ENCODE measurements at regions not wholly inside any gene's neighbourhood (a gene's known extent, or its start where the extent isn't known, plus 50 kb on each side); places are given as distances from the start of the nearest gene placed in this dataset.

DNA sequence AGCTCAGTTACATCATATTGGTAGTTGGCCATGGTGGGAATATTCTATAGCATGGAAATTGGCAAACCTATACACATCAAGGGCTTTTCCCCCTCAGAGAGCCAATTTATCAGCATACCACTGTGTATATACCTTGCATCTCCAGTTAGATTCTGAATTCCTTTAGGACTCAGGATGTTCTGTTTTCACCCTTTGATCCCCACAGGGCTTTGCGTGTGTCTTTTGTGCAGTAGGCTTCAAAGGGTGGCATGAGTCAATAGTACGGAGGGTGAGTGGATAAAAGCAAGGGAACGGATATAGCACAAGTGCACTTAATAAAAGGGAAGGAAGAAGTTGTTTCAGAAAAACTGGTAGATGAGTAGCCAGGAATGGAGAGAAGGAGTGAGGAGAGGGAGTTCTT, 99.2 kb upstream of the RGMA start:
- Mint-ChIP-seq H3K4me3 (no peak overlapping the region), H3K36me3 (no peaks in the 10 kb centered on the region)
- no peak for ATAC-seq

DNA sequence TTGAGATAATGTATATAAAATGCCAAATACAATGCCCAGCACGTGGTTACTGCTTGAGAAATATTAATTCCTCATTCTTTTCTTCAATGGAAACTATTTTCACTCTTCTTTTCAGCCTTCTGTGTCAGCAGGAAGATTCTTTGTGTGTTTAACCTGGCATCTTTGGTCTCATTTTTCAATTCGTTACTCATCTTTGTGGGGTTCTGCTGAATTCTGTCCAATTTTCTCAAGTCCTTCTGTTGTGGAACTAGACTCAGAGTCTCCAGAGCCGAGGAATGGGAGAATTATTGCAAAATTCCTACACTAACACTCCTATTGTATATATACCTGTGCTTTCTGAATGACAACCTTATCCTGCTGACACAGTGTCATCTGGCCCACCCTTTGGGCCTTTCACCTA, 96.8 kb upstream of the RGMA start:
- Mint-ChIP-seq H3K4me1 (no peaks in the 10 kb centered on the region), H3K36me3 (no peaks in the 10 kb centered on the region), H3K9me3 (no peaks in the 10 kb centered on the region), H3K27ac (no peak overlapping the region), H3K4me3 (no peak overlapping the region)
- no peak for ATAC-seq
- no peak for DNase-seq (ENCODE audit: low spot score in 2 of 2)

More for the DNA sequence above, 99.2 kb upstream of the RGMA start:
- DNase-seq (ENCODE audit: low spot score in 2 of 2): no peak
- H3K4me1 Mint-ChIP-seq: no peaks in the 10 kb centered on the region
- no peak overlapping the region for H3K27ac Mint-ChIP-seq
- no peaks in the 10 kb centered on the region for H3K9me3 Mint-ChIP-seq

DNA sequence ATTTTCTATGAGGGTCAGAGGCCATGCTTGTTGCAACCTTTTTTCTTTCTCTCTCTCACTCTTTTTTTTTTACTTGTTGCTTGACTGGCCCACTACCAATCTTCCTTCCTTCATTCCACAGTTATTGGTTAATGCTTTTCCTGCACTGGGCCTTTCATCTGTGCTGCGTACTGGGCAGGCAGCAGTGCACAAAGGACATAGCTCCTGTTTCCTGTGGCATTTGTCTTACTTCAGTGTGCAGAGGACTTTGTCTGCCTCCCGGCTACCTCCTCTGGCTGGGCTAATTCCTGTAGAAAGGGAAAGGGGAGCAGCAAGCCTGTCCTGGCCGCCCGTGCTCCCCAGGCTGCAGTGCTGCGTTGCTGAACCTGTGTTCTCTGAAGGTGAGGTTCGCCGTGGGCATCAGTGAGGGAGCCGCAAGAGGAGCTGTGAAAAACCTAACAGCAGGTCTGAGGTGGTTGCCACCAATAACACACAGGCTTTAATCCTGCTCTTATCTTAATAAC, 93.7 kb upstream of the RGMA start:
- peaks cover 5% of the 10 kb centered on the region for H3K4me1 Mint-ChIP-seq
- no peaks in the 10 kb centered on the region for H3K36me3 Mint-ChIP-seq
- H3K27ac Mint-ChIP-seq: no peak overlapping the region
- ATAC-seq (no peak), DNase-seq (ENCODE audit: low spot score in 2 of 2) (no peak)
- H3K4me3 Mint-ChIP-seq: no peak overlapping the region
- no peaks in the 10 kb centered on the region for H3K9me3 Mint-ChIP-seq

DNA sequence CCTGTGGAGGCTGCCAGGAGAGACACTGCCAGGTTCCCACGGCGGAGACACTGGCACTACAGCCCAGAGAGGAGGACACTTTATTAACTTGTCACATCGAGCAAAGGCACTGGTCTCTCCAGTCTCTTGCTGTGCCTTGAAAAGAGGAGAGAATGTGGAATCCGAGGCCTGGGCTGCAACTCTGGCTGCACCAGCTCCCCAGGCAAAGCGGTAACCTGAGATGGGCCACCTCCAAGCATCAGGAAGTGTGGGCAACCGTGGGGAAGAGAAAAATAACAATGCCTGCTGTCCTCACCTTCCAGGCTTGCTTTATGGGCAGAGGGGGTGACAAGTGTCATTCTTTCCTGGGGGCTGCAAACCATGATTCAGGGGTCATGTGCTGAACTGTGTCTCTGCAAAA, 91.6 kb upstream of the RGMA start:
- Mint-ChIP-seq H3K9me3 (no peaks in the 10 kb centered on the region), H3K4me1 (peaks cover 5% of the 10 kb centered on the region), H3K27ac (no peak overlapping the region), H3K4me3 (no peak overlapping the region), H3K36me3 (no peaks in the 10 kb centered on the region)
- ATAC-seq (no peak), DNase-seq (ENCODE audit: low spot score in 2 of 2) (no peak)

DNA sequence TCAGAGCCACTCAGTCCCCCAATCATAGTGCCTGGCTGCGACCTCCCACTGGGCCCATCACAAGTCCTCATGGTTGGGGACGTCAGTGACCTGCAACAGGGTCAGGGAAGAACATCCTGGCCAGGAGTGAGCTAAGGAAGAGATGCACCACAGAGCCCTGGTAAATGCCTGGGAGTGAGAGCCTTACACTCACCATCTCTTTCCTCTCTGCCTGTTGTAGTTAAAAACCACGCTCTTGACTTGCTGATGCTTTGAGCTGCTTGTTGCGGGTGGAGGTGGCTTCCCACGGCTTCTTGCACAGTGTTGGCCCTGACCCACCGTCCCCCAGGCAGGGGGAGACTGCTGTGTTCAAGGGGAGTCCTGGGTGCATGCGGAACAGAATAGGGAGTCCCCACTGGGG, 91.1 kb upstream of the RGMA start:
- H3K4me1 Mint-ChIP-seq: peaks cover 5% of the 10 kb centered on the region
- DNase-seq (ENCODE audit: low spot score in 2 of 2) (no peak), ATAC-seq (no peak)
- no peak overlapping the region for H3K4me3 Mint-ChIP-seq
- H3K27ac Mint-ChIP-seq: peak overlapping the region; percentile 44
- no peaks in the 10 kb centered on the region for H3K36me3 Mint-ChIP-seq
- no peaks in the 10 kb centered on the region for H3K9me3 Mint-ChIP-seq

DNA sequence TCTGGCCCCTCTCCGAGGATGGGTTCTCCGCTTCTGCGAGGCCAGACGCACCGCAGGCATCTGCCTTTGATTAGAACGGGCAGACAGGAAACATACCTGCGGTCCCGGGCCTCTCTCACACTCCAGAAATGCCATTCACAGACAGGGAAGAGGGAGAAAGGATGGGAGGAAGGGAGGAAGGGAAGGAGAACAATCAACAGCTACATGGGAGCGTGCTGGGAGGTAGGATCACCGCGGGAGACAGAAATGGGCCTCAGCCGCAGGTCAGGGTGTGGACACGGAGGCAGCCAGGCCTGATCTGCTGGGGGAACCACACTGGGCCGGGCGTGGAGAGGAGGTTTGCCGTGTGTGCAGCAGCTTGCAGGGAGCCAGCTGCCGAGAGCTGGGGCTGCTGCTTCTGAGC, 90.7 kb upstream of the RGMA start:
- Mint-ChIP-seq H3K4me3 (no peak overlapping the region), H3K36me3 (no peaks in the 10 kb centered on the region), H3K4me1 (peaks cover 5% of the 10 kb centered on the region), H3K9me3 (no peaks in the 10 kb centered on the region), H3K27ac (peak overlapping the region; percentile 44)
- ATAC-seq (no peak), DNase-seq (ENCODE audit: low spot score in 2 of 2) (no peak)

DNA sequence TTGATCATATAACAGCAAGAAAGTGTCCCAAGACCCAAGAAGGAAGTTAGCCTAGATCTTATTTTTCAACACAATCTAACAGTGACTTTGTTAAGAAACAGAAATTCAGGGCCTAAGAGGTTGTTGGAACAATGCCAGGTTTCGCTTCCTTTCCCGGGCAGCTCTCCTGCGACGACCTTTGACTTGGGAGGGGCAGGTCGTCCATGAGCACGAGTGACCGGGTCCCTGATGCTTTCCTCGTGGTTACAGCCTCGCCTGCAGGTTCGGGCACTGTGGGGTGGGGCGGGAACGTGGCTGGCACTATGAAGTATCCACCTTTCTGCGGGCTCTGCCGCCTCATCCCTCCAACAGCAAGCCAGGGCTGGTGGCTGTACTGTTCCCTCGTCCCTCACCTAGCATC, 90.1 kb upstream of the RGMA start:
- DNase-seq (ENCODE audit: low spot score in 2 of 2) (no peak), ATAC-seq (no peak)
- H3K27ac Mint-ChIP-seq: no peak overlapping the region

DNA sequence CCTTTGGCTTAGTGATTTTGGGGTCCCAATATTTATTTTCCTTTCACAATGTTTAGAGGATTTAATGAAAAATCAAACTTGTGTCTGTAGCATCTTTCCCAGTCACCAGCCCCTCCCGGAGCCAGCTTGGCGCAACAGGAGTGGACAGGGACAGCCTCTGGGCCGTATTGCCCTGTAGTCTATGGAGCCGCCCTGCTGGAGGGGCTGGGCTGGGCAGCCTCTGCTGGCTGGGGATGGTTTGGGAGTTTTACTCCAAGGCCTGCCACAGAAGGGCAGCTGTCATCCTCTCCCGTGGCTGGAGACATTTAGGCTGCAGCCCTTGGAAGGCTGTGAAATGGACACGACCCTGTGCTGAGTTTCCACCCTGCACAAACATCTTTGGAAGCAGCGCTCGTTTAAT, 89.4 kb upstream of the RGMA start:
- Mint-ChIP-seq H3K4me1 (peaks cover 5% of the 10 kb centered on the region), H3K27ac (no peak overlapping the region), H3K36me3 (no peaks in the 10 kb centered on the region), H3K9me3 (no peaks in the 10 kb centered on the region), H3K4me3 (no peak overlapping the region)
- DNase-seq (ENCODE audit: low spot score in 2 of 2) (no peak), ATAC-seq (no peak)

More for the DNA sequence above, 90.1 kb upstream of the RGMA start:
- H3K4me1 Mint-ChIP-seq: peaks cover 5% of the 10 kb centered on the region
- H3K4me3 Mint-ChIP-seq: no peak overlapping the region
- H3K36me3 Mint-ChIP-seq: no peaks in the 10 kb centered on the region
- no peaks in the 10 kb centered on the region for H3K9me3 Mint-ChIP-seq

DNA sequence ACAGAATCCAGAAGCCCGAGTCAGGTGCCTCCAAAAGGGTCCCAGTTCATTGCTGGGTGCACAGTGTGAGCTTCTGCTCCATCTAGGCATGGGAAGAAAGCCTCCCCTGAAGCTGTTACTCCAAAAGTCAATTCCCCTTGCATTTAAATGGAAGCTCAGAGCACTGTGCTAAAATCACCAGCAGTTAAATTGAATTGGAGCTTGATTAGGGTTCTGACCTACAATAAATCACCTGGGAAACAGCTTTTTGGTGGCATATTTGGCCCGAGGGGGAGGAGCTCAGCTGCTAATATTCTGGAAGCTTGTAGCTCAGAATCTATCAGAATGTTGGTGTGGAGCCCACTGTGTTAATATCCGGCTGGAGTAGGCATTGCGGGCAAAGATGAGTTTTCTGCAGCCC, 87.1 kb upstream of the RGMA start:
- no peak for DNase-seq (ENCODE audit: low spot score in 2 of 2)

DNA sequence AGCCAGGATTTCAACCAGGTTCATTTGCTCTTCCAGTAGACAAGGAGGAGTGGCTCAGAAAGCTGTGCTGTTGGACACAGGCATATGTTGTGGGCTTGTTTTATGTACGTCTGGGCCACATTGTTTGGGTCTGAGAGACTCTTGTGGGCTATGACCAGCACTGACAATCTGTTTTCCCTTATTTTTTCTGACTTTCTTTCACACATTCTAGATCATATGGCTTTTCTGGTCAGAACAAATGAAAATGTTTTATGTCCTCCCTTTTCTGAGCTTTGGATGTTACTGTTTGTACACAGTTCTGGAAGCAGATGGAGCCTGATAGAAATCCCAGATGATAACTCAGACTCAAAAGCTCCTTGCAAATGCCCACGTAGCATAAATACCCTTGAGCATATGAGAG, 85.8 kb upstream of the RGMA start:
- H3K9me3 Mint-ChIP-seq: peaks cover 3% of the 10 kb centered on the region
- no peak for ATAC-seq
- H3K27ac Mint-ChIP-seq: no peak overlapping the region

More for the DNA sequence above, 87.1 kb upstream of the RGMA start:
- no peak overlapping the region for H3K4me3 Mint-ChIP-seq
- H3K9me3 Mint-ChIP-seq: peaks cover 3% of the 10 kb centered on the region
- no peaks in the 10 kb centered on the region for H3K36me3 Mint-ChIP-seq
- H3K27ac Mint-ChIP-seq: no peak overlapping the region
- ATAC-seq: no peak
- H3K4me1 Mint-ChIP-seq: peaks cover 5% of the 10 kb centered on the region

DNA sequence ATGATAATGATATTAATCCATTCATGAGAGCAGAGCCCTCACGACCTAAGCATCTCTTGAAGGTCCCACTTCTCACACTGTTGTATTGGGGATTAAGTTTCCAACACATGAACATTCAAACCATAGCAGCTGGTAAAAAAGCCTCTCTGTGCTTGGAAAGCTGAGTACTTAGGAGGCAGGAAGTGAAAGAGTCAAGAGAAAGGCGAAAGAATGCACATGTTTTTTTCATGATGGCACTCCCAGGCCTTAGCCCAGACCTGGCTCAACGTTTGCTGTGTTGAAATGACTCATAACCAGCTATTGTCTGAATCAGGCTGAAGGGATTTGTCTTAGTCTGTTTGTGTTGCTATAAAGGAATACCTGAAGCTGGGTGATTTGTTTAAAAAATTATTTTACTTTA, 84.4 kb upstream of the RGMA start:
- no peak for DNase-seq (ENCODE audit: low spot score in 2 of 2)
- H3K4me3 Mint-ChIP-seq: no peak overlapping the region
- H3K9me3 Mint-ChIP-seq: peaks cover 3% of the 10 kb centered on the region
- H3K36me3 Mint-ChIP-seq: no peaks in the 10 kb centered on the region
- no peak overlapping the region for H3K27ac Mint-ChIP-seq
- H3K4me1 Mint-ChIP-seq: no peaks in the 10 kb centered on the region
- peak; percentile 62 for ATAC-seq

More for the DNA sequence above, 85.8 kb upstream of the RGMA start:
- H3K4me3 Mint-ChIP-seq: no peak overlapping the region
- no peaks in the 10 kb centered on the region for H3K36me3 Mint-ChIP-seq
- DNase-seq (ENCODE audit: low spot score in 2 of 2): no peak
- peaks cover 5% of the 10 kb centered on the region for H3K4me1 Mint-ChIP-seq

DNA sequence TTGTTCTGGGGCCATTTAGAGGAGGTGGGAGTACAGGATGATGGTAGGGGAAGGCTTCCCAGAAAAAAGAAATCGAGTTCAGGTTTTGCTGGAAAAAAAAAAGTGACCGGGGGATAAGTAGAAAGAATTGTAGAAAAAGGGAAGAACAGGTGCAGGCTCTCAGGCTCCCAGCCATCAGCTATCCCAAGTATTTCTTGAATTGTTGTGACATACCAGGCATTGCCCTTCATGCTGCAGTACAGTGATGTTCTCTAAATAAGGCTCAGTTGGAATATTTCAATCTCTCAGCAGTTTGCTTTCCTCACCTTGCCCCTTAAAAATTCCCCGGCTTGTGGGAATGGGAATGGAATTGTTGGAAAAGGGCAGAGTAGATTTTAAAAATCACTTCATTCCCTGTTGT, 82.5 kb upstream of the RGMA start:
- no peaks in the 10 kb centered on the region for H3K36me3 Mint-ChIP-seq
- ATAC-seq: no peak
- peaks cover 9% of the 10 kb centered on the region for H3K4me1 Mint-ChIP-seq

DNA sequence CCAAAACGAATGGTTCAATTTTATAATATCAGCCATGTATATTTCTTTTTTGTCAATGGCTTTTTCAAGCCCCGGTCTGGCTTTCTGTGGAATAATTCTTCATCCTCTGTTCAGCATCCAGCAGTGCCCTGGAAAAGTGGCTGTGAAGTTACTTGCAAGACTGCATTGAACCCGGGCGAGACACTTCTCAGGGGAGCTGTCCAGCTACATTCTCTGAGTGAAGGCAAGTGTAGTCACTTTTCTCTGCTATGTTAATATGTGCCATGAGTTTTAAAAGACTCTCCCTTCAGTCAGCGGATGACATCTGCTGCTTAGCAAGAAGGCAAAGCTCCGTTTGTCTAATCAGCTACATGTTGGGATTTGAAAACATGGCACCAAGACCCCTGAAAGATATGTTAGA, 81.3 kb upstream of the RGMA start:
- DNase-seq (ENCODE audit: low spot score in 2 of 2) (no peak), ATAC-seq (no peak)
- H3K27ac Mint-ChIP-seq: no peak overlapping the region
- no peak overlapping the region for H3K4me3 Mint-ChIP-seq
- H3K4me1 Mint-ChIP-seq: peaks cover 12% of the 10 kb centered on the region
- H3K36me3 Mint-ChIP-seq: no peaks in the 10 kb centered on the region
- H3K9me3 Mint-ChIP-seq: peaks cover 3% of the 10 kb centered on the region

More for the DNA sequence above, 82.5 kb upstream of the RGMA start:
- no peak for DNase-seq (ENCODE audit: low spot score in 2 of 2)
- no peak overlapping the region for H3K27ac Mint-ChIP-seq
- H3K9me3 Mint-ChIP-seq: peaks cover 3% of the 10 kb centered on the region
- H3K4me3 Mint-ChIP-seq: no peak overlapping the region

DNA sequence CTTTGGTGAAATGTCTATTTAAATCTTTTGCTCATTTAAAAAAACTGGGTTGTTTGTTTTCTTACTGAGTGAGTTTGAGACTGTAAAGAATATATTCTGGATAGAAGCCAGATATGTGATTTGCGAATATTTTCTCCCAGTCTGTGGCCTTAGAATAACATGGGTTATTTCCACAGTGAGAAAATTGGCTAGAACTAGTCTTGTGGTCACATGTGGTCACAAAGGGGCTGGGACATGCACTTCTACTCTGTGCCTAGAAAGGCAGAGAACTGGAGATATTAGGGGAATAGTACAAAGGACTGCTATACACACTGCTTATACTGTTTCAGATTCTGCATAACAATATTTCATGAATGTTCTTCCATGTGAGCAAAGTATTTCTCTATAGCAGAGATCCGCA, 79.9 kb upstream of the RGMA start:
- H3K27ac Mint-ChIP-seq: no peak overlapping the region
- no peak overlapping the region for H3K4me3 Mint-ChIP-seq
- DNase-seq (ENCODE audit: low spot score in 2 of 2) (no peak), ATAC-seq (no peak)
- H3K4me1 Mint-ChIP-seq: peaks cover 23% of the 10 kb centered on the region
- H3K9me3 Mint-ChIP-seq: peaks cover 3% of the 10 kb centered on the region
- no peaks in the 10 kb centered on the region for H3K36me3 Mint-ChIP-seq

DNA sequence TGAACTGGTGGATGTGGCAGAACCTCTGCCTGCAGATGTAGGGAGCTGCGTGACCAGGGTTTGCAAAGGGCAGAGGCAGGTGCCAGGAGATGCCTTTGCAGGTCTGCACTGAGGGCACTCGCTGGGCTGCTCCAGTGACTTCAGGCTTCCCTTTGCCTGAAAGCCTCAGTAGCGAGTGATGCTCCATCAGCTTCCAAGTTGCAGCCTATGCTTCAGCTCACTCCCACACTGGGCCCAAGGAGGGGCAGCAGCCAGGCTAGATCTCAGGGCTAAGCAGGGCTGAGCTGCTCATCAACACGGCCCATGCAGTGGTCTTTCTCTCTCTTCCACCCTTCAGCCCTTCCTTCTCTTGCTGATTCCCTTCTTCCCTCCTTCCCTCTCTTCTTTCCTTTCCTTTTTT, 78.3 kb upstream of the RGMA start:
- Mint-ChIP-seq H3K4me3 (no peak overlapping the region), H3K27ac (no peak overlapping the region), H3K36me3 (no peaks in the 10 kb centered on the region), H3K4me1 (peaks cover 23% of the 10 kb centered on the region), H3K9me3 (no peaks in the 10 kb centered on the region)
- DNase-seq (ENCODE audit: low spot score in 2 of 2): no peak
- ATAC-seq: no peak

DNA sequence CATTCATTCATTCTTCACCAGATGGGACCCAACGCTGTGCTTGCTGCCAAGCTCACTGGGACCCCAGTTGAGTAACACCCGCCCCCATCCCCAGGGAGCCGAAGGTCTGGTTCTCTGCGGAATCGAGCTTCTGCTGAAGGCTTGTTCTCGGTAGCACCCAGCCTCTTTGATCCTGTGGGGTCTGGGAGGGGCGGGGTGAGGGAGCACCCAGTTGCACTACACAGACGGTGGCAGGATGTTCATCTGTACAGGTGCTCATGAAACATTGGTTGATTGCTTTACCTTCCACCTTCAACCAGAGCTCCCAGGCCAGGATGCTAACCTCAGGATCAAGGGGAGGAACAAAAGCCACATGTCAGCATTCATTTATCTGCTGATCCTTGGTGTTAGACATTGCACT, 77.7 kb upstream of the RGMA start:
- no peak overlapping the region for H3K27ac Mint-ChIP-seq
- DNase-seq (ENCODE audit: low spot score in 2 of 2) (no peak), ATAC-seq (no peak)
- no peak overlapping the region for H3K4me3 Mint-ChIP-seq
- H3K4me1 Mint-ChIP-seq: peaks cover 23% of the 10 kb centered on the region
- H3K9me3 Mint-ChIP-seq: no peaks in the 10 kb centered on the region
- no peaks in the 10 kb centered on the region for H3K36me3 Mint-ChIP-seq

Measured in stimulated activated effector memory CD8-positive, alpha-beta T cell treated with anti-CD3 and anti-CD28 coated beads, Interleukin-12 subunit alpha, Interleukin-12 subunit beta, amount 100 ng/mL, for 72 hours (primary cell).